ENCODE measurements at regions not wholly inside any gene's neighbourhood (a gene's known extent, or its start where the extent isn't known, plus 50 kb on each side); places are given as distances from the start of the nearest gene placed in this dataset.
"Not testable (repeated sequence)": the region's sequence is repeated elsewhere in the genome, so short reads cannot be mapped to it uniquely, and the experiment has no call there.

DNA sequence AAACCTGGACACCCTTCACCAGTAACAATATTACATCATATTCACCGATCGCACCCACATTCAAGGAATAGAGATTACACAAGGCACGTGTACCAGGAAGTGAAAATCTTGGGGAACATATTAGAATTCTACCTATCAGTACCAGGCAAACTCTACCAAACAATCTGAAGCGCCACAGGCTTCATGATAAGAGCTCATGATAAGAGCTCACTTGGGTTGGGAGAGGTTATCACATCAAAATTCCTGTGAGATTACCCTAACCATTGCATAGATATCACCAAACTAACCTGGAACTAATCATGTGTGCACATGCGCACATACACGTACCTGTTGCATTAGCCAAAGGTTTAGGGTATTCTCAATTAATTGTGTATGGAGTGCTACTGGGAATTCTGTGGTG, 1861.3 kb downstream of the PCDH9 start:
- FAIRE-seq (no peak), DNase-seq (no peak)
- WGBS, 3 donors, result 73 to 86% (median 77%) methylated on average over 6 of the region's 6 CpGs

GRCh38 chr13:65353951-65354350, 1876.2 kb downstream of the PCDH9 start:
- WGBS, 3 donors, result 78 to 90% (median 89%) methylated on average over 2 of the region's 2 CpGs
- Histone ChIP-seq H3K4me1 (ENCODE audit: control insufficient read depth in 3 of 3, insufficient read depth in 2 of 3, low read depth in 1 of 3, low read length in 2 of 3) (no peaks in the 10 kb centered on the region), H3K27ac (ENCODE audit: low read depth in 1 of 3, low read length in 2 of 3) (no peak overlapping the region), H3K9me3 (ENCODE audit: control insufficient read depth in 2 of 2, insufficient read depth in 1 of 2, low read depth in 1 of 2, low read length in 1 of 2) (peaks cover 0 to 21% of the 10 kb centered on the region in 2 donors), H3K27me3 (ENCODE audit: control insufficient read depth in 3 of 3, insufficient read depth in 3 of 3, low read length in 3 of 3) (no peaks in the 10 kb centered on the region), H3K36me3 (ENCODE audit: control insufficient read depth in 3 of 3, insufficient read depth in 2 of 3, low read depth in 1 of 3, low read length in 3 of 3) (no peaks in the 10 kb centered on the region), H3K4me3 (ENCODE audit: low read depth in 1 of 3, low read length in 3 of 3) (no peak overlapping the region)
- FAIRE-seq (no peak), DNase-seq (no peak)

More for the DNA sequence above, 1861.3 kb downstream of the PCDH9 start:
- peaks cover 0 to 3% of the 10 kb centered on the region in 2 donors for H3K9me3 ChIP-seq (ENCODE audit: control insufficient read depth in 2 of 2, insufficient read depth in 1 of 2, low read depth in 1 of 2, low read length in 1 of 2)
- H3K27me3 ChIP-seq (ENCODE audit: control insufficient read depth in 3 of 3, insufficient read depth in 3 of 3, low read length in 3 of 3), result no peaks in the 10 kb centered on the region
- H3K4me3 ChIP-seq (ENCODE audit: low read depth in 1 of 3, low read length in 3 of 3), result no peak overlapping the region
- no peak overlapping the region for H3K27ac ChIP-seq (ENCODE audit: low read depth in 1 of 3, low read length in 2 of 3)
- H3K36me3 ChIP-seq (ENCODE audit: control insufficient read depth in 3 of 3, insufficient read depth in 2 of 3, low read depth in 1 of 3, low read length in 3 of 3), result no peaks in the 10 kb centered on the region
- H3K4me1 ChIP-seq (ENCODE audit: control insufficient read depth in 3 of 3, insufficient read depth in 2 of 3, low read depth in 1 of 3, low read length in 2 of 3), result no peaks in the 10 kb centered on the region

GRCh38 chr13:65353150-65353549, 1877.0 kb downstream of the PCDH9 start:
- H3K4me3 ChIP-seq (ENCODE audit: low read depth in 1 of 3, low read length in 3 of 3); H3K36me3 ChIP-seq (ENCODE audit: control insufficient read depth in 3 of 3, insufficient read depth in 2 of 3, low read depth in 1 of 3, low read length in 3 of 3); H3K27ac ChIP-seq (ENCODE audit: low read depth in 1 of 3, low read length in 2 of 3); DNase-seq; FAIRE-seq; H3K4me1 ChIP-seq (ENCODE audit: control insufficient read depth in 3 of 3, insufficient read depth in 2 of 3, low read depth in 1 of 3, low read length in 2 of 3); H3K27me3 ChIP-seq (ENCODE audit: control insufficient read depth in 3 of 3, insufficient read depth in 3 of 3, low read length in 3 of 3): not testable (repeated sequence)
- whole genome bisulfite sequencing, 3 donors, result 63 to 81% (median 79%) methylated on average over 3 of the region's 3 CpGs
- peaks cover 0 to 21% of the 10 kb centered on the region in 2 donors for H3K9me3 ChIP-seq (ENCODE audit: control insufficient read depth in 2 of 2, insufficient read depth in 1 of 2, low read depth in 1 of 2, low read length in 1 of 2)

GRCh38 chr13:65347420-65348030, 1882.6 kb downstream of the PCDH9 start:
- 80 to 90% (median 88%) methylated on average over 2 of the region's 2 CpGs for WGBS, 3 donors
- Histone ChIP-seq H3K36me3 (ENCODE audit: control insufficient read depth in 3 of 3, insufficient read depth in 2 of 3, low read depth in 1 of 3, low read length in 3 of 3) (no peaks in the 10 kb centered on the region), H3K4me1 (ENCODE audit: control insufficient read depth in 3 of 3, insufficient read depth in 2 of 3, low read depth in 1 of 3, low read length in 2 of 3) (no peaks in the 10 kb centered on the region), H3K4me3 (ENCODE audit: low read depth in 1 of 3, low read length in 3 of 3) (no peak overlapping the region), H3K9me3 (ENCODE audit: control insufficient read depth in 2 of 2, insufficient read depth in 1 of 2, low read depth in 1 of 2, low read length in 1 of 2) (peaks cover 0 to under 1% of the 10 kb centered on the region in 2 donors), H3K27me3 (ENCODE audit: control insufficient read depth in 3 of 3, insufficient read depth in 3 of 3, low read length in 3 of 3) (no peaks in the 10 kb centered on the region), H3K27ac (ENCODE audit: low read depth in 1 of 3, low read length in 2 of 3) (no peak overlapping the region)
- no peak for DNase-seq
- no peak for FAIRE-seq

GRCh38 chr13:65343898-65344663, 1886.1 kb downstream of the PCDH9 start:
- H3K4me1 ChIP-seq (ENCODE audit: control insufficient read depth in 3 of 3, insufficient read depth in 2 of 3, low read depth in 1 of 3, low read length in 2 of 3), result no peaks in the 10 kb centered on the region
- no peak for DNase-seq
- WGBS, 3 donors, result 2 to 83% (median 36%) methylated on average over 1 of the region's 1 CpG
- no peaks in the 10 kb centered on the region for H3K27me3 ChIP-seq (ENCODE audit: control insufficient read depth in 3 of 3, insufficient read depth in 3 of 3, low read length in 3 of 3)
- no peaks in the 10 kb centered on the region for H3K9me3 ChIP-seq (ENCODE audit: control insufficient read depth in 2 of 2, insufficient read depth in 1 of 2, low read depth in 1 of 2, low read length in 1 of 2)
- FAIRE-seq, result no peak
- no peaks in the 10 kb centered on the region for H3K36me3 ChIP-seq (ENCODE audit: control insufficient read depth in 3 of 3, insufficient read depth in 2 of 3, low read depth in 1 of 3, low read length in 3 of 3)
- H3K4me3 ChIP-seq (ENCODE audit: low read depth in 1 of 3, low read length in 3 of 3), result no peak overlapping the region
- no peak overlapping the region for H3K27ac ChIP-seq (ENCODE audit: low read depth in 1 of 3, low read length in 2 of 3)

DNA sequence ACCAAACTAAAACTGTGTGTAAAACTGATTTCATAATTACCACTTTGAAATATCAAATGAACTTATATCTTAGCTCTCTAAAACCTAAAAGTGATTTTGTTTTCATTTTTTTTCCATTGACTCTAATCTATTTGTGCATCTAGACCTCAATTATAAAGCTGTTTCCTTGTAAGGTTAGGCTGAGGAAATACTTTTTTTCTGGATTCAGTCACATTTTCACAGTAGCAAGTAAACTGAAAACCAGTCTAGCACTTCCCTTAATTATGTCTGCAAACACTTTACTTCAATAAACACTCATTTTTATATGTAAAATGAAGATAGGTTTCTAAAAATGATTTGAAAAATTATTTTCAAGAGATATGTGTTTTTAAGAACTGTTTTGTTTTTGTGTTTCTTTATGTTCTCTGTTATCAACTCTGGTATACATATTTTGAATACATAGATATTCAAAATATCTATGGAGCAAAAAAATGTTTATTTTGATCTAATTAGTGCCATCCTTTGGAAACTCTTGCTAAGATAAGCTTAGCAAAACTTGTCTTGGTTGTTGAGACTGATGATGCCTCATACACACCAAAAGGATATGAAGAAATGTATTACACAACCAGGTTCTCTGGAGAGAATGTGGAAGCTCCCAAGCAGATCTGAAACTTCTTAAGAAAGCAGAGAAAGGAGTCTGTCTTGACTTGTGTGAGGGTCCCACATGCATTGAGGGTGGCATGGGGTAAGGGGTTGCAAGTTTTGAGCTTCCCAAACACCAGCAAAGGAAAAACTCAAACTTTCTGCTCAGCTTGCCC, 1887.4 kb downstream of the PCDH9 start:
- Histone ChIP-seq H3K27ac (ENCODE audit: low read depth in 1 of 3, low read length in 2 of 3) (no peak overlapping the region), H3K36me3 (ENCODE audit: control insufficient read depth in 3 of 3, insufficient read depth in 2 of 3, low read depth in 1 of 3, low read length in 3 of 3) (no peaks in the 10 kb centered on the region), H3K27me3 (ENCODE audit: control insufficient read depth in 3 of 3, insufficient read depth in 3 of 3, low read length in 3 of 3) (no peaks in the 10 kb centered on the region), H3K9me3 (ENCODE audit: control insufficient read depth in 2 of 2, insufficient read depth in 1 of 2, low read depth in 1 of 2, low read length in 1 of 2) (no peaks in the 10 kb centered on the region), H3K4me3 (ENCODE audit: low read depth in 1 of 3, low read length in 3 of 3) (no peak overlapping the region), H3K4me1 (ENCODE audit: control insufficient read depth in 3 of 3, insufficient read depth in 2 of 3, low read depth in 1 of 3, low read length in 2 of 3) (no peaks in the 10 kb centered on the region)
- DNase-seq, result no peak
- no peak for FAIRE-seq

DNA sequence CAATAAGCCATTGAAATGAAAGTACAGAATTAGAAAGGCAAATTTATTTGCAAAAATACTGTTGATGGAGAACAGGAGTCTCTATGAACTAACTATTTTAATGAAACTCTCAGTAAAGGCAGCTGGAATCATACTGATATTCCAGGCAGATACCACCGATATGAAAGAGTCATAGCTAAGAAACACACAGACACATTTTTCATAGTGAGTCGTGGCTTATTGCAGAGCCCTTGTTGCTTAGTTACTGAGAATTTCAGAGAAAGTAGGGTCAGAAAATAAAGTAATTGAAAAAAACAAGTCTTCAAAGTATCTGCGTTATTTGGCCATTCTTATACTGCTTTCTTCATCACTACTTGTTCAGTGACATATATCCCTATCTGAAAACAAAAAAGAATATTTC, 1890.9 kb downstream of the PCDH9 start:
- H3K27ac ChIP-seq (ENCODE audit: low read depth in 1 of 3, low read length in 2 of 3), result no peak overlapping the region

GRCh38 chr13:65336916-65337315, 1893.2 kb downstream of the PCDH9 start:
- Histone ChIP-seq H3K9me3 (ENCODE audit: control insufficient read depth in 2 of 2, insufficient read depth in 1 of 2, low read depth in 1 of 2, low read length in 1 of 2) (no peaks in the 10 kb centered on the region), H3K27me3 (ENCODE audit: control insufficient read depth in 3 of 3, insufficient read depth in 3 of 3, low read length in 3 of 3) (no peaks in the 10 kb centered on the region), H3K4me1 (ENCODE audit: control insufficient read depth in 3 of 3, insufficient read depth in 2 of 3, low read depth in 1 of 3, low read length in 2 of 3) (no peaks in the 10 kb centered on the region), H3K36me3 (ENCODE audit: control insufficient read depth in 3 of 3, insufficient read depth in 2 of 3, low read depth in 1 of 3, low read length in 3 of 3) (no peaks in the 10 kb centered on the region), H3K4me3 (ENCODE audit: low read depth in 1 of 3, low read length in 3 of 3) (no peak overlapping the region), H3K27ac (ENCODE audit: low read depth in 1 of 3, low read length in 2 of 3) (no peak overlapping the region)
- 74 to 83% (median 77%) methylated on average over 1 of the region's 1 CpG for WGBS, 3 donors
- DNase-seq, result no peak
- no peak for FAIRE-seq

More for the DNA sequence above, 1890.9 kb downstream of the PCDH9 start:
- H3K4me3 ChIP-seq (ENCODE audit: low read depth in 1 of 3, low read length in 3 of 3), result no peak overlapping the region
- WGBS, 3 donors, result 72 to 87% (median 74%) methylated on average over 3 of the region's 3 CpGs
- no peaks in the 10 kb centered on the region for H3K9me3 ChIP-seq (ENCODE audit: control insufficient read depth in 2 of 2, insufficient read depth in 1 of 2, low read depth in 1 of 2, low read length in 1 of 2)
- no peaks in the 10 kb centered on the region for H3K4me1 ChIP-seq (ENCODE audit: control insufficient read depth in 3 of 3, insufficient read depth in 2 of 3, low read depth in 1 of 3, low read length in 2 of 3)
- no peaks in the 10 kb centered on the region for H3K27me3 ChIP-seq (ENCODE audit: control insufficient read depth in 3 of 3, insufficient read depth in 3 of 3, low read length in 3 of 3)
- no peak for FAIRE-seq
- no peak for DNase-seq
- H3K36me3 ChIP-seq (ENCODE audit: control insufficient read depth in 3 of 3, insufficient read depth in 2 of 3, low read depth in 1 of 3, low read length in 3 of 3), result no peaks in the 10 kb centered on the region
